Pons (tissue), 1 donor: ENCODE measurements at regions not wholly inside any gene's neighbourhood (a gene's known extent, or its start where the extent isn't known, plus 50 kb on each side); places are given as distances from the start of the nearest gene placed in this dataset.
"Not testable (repeated sequence)": the region's sequence is repeated elsewhere in the genome, so short reads cannot be mapped to it uniquely, and the experiment has no call there.

Experiments
- DNase-seq: peaks from one replicate; pipeline ENCODE4 v3.0.0-alpha.2; 2016; ENCODE audit warnings: low spot score

DNA sequence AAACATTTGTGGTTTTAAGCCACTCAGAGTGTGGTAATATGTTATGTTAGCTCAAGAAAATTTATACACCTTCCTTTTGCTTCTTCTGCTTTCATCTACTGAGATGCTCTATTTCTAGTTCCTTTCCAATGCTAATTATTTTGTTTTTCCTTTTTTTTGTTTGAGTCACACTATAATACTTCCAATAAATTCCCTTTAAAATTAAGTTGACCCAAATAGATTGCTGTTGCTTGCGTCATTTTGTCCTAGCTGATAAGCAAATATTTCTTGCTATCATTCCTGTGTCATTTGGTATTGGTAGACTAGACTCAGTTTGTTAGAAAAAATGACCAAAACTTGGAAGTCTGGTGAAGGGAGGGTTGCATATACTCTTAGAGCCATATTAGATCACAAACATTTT lies 437.0 kb upstream of the CNTN6 start:
- DNase-seq = no peak

DNA sequence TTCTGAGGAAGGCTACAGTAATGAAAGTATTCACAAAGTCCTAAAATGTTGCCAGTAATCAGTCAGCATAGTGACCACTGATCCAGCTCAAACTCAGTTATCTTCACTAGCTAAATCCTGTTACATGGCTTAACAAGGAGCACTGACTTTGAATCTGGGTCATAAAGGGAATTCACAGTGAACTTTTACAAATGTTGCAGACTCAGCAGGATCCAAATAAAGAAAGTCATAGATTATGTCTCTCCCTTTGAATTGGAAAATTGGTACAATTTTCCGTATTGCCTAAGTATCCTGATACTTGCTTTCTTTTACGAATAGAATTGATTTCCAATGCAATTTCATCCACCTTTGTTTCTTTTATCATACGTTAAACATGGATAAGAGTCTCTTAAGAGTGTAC lies 431.5 kb upstream of the CNTN6 start:
- DNase-seq = no peak

DNA sequence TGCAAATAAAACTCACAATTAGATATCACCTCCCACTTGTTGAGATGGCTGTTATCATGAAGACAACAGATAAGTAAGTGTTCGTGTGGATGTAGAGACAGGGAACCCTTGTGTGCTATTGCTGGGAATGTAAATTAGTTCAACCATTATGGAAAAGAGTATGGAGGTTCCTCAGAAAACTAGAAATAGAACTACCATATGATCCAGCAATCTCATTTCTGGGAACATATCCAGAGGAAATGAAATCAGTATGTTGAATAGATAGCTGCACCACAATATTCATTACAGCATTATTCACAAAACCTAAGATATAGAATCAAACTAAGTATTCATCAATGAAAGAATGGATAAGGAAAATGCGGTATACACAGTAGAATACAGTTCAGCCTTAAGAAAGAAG lies 418.7 kb upstream of the CNTN6 start:
- no peak for DNase-seq

DNA sequence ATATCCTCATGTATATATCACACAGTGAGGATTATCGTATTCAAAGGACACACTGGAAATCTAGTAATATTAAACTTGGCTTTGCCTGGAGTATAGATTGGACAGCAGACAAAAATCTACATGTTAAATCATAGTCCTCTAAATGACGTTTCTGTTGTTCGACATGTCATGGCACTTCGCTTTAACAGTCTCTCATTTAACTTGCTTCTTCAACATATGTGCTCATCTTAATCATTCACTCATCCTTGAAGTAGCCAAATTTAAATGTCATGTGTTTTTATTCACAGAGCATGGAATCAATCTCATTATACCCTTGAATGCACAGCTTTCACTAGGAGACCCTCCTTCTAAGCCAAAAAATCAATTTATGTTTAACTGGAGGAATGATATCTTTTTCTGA lies 417.0 kb upstream of the CNTN6 start:
- DNase-seq = no peak

DNA sequence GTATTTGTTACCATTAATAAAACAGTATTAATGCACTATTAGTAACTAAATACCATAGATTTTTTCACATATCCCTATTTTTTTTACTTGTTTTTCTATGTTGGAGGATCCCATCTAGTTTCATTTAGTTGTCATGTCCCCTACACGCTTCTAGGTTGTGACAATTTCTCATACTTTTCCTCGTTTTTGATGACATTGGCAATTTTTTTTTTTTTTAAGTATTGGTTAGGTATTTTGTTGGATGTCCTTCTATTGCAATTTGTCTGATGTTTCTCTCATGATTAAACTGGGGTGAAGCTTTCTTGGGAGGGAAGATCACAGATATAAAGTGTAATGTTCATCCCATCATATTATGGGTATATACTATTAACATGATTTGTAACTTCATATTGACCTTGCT lies 409.1 kb upstream of the CNTN6 start:
- no peak for DNase-seq

DNA sequence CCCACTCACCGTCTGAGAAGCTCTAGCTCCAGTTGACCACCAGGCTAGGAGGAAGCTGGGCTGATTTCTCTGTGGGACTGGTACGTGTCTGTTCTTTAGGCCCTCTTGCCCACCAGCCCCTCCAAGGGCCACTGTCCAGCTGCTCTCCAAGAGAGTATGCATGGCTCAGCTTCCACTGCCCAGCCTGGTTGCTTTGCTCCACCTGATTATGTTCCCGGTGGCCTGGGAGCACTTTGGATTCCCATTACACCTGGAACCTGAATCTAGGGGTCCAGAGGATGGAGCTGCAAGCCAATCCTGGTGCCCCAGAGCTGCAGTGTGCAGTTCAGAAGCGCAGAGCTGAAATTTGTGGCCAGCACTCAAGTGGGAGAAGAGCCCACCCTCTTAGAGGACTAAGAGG lies 402.1 kb upstream of the CNTN6 start:
- DNase-seq = no peak

DNA sequence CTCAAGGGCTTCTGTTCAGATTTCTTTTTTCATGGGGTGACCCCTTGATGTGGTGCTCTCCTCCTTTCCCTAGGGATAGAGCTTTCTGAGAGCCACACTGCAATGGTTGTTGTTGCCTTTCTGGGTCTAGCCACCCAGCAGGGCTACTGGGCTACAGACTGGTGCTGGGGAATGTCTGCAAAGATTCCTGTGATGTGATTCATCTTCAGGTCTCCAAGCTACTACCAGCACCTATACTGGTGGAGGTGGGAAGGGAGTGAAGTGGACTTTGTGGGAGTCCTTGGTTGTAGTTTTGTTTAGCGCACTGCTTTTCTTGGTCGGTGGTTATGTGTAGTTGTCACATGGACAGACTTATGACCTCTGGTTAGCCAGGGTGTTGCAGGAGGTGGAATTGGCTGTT lies 392.3 kb upstream of the CNTN6 start:
- no peak for DNase-seq

DNA sequence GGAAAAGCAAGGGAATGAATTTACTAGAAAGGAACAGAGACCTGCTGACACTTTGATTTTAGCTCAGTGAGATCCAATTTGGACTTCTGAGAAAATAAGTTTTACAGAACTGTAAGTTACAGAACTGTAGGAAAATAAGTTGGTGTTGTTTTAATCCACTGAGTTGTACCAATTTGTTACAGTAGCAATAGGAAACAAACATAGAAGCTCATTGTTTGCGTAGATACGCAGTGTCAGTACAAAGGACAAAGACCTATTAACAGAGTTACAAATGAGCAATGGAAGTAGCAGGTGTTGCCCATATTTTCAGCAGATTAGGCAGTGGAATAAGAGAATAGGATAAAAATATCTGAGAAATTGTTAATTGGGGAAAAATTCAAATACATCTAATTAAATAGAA lies 385.8 kb upstream of the CNTN6 start:
- peak; percentile 94 for DNase-seq

DNA sequence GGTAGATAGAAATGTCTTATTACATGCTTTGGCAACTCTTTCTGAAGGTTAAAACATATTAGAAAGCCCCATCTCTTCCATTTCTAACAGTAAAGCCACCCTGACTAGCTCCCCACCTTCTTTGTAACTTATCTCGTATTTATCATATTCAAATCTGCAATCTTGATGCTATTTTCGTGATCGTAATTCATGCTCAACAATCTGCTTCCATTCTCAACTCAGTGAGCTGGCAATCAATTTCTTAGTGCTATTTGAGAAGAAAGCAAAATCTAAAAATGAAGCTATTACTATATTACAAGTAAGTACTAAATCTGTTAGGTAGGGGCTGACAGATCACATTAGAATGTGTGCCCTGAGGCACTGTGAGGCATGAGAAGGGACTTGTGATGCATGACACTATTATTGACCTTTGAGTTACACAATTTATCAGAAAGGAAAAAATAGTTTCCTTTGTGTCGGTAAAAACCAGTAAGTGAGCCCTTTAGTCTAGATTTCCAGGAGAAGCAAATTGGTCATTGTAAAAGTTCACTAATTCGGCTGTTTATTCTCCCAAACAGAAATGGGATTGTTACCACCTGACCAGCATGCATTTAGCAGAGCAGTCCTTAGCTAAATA lies 379.7 kb upstream of the CNTN6 start:
- no peak for DNase-seq

DNA sequence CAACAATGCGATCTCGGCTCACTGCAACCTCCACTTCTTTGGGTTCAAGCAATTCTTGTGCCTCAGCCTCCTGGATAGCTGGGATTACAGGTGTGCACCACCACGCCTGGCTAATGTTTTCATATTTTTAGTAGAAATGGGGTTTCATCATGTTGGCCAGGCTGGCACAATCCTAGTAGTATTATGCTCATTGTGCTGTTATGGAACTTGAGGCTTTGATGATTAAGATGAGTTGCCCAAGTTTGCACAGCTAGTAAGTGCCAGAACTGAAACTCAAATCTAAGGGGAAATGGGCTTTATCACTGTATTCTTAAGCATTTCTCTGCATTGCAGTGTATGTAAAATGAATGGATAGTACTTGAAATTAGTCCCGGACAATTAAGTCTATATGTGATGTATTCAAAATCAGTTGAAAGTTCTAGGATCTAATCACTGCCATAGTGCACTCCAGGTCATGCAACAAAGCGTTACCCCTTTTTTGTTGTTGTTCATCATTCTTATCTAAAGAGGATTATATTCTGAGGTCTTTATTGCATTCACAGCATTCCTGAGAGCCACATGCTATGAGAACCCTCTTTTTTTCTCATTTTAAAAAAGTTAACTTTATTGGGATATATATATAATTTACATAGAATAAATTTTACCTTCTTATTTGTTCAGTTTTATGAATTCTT lies 378.7 kb upstream of the CNTN6 start:
- DNase-seq = no peak

DNA sequence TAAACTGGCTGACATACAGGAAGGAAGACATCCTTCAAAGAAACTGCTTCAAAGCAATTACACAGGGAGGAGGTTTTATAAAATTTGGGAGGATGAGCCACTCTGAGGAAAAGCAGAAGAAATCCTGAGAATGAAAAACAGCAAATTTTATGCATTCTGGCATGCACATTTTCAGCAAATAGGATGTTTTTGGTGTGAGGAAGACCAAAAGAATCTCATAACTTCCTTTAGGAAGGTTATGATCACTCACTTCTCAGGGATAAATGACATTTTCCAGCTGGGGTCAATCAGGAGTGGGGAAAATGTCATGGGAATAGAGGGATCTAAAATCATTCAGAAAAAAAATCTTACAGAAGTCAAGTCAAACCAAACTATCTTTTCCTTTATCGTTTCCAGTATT lies 371.7 kb upstream of the CNTN6 start:
- no peak for DNase-seq

DNA sequence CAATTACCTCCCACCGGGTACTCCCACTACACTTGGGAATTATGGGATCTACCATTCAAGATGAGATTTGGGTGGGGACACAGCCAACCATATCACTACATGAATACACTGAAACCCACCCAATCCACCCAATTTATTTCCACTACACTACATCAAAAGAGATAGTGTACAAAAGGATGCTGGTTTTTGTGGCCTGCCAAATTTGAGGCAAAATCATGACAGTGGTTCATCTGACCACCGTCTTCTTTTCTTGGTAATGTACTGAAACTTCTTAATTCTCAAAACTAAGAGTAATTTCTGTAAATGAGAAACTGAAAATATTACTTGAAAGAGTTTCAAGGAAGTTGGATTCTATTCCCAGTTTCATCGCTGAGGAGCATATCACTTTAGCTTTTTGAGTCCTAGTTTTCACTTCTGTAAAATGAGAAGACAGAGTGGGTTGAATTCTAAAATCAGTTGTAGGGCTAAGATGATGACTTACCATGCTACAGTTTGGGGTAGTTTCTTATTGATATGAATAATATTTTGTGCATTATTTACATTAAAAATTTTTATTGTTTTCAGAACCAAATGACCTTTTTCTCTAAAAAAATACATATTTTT lies 360.4 kb upstream of the CNTN6 start:
- no peak for DNase-seq

DNA sequence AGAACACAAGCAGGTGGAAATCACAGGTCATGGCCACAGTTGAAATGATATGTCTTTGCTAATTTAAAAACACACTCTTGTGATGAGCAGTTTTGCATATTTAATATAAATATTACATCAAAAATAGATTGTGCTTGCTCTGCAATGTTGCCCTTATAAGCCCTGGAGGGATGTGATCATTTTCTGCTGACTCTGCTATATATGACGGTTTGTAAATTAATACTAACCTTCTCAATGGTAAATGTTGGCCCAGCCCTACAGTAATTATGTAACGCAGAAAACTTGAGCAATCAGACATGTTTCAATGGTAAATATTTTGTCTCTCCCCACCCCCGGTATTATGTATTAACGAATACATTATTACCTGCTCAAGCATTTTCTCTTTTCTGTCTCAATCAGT lies 359.5 kb upstream of the CNTN6 start:
- no peak for DNase-seq

DNA sequence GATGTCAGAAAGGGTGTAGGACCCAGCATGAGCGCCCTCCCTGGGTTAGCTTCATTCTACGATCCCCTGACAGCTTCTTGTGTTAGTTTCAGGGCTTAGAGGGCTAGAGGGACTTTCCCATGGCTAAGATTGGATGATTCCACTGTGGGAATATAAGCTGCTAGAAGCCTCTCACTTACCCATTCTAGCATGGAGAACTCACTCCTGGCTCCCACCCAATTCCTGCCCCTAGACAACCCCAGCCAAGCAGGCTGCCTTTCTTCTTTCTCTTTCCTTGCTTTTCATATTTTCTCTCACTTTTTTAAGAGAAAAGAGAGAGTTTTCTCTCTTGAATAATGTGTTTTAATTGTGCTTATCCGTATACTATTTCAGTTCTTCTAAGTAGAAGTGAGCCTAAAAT lies 335.1 kb upstream of the CNTN6 start:
- no peak for DNase-seq

DNA sequence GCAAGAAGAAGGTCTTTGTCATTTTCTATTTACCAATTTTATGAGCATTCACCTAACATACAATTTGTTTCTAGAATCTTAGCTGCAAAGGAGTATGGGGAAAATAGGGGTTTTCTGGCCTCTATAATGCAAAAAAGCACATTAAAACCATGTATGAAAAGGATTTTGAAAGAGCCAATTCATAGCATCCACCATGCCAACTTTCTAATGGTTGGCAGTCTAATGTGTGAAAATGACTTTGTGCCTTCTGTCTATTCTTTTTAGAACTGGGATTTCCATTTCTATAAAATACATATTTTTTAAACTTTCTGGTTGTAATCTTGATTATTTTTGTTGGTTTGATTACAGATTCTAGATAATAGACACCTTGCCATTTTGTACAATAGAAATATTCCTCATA lies 333.7 kb upstream of the CNTN6 start:
- no peak for DNase-seq

DNA sequence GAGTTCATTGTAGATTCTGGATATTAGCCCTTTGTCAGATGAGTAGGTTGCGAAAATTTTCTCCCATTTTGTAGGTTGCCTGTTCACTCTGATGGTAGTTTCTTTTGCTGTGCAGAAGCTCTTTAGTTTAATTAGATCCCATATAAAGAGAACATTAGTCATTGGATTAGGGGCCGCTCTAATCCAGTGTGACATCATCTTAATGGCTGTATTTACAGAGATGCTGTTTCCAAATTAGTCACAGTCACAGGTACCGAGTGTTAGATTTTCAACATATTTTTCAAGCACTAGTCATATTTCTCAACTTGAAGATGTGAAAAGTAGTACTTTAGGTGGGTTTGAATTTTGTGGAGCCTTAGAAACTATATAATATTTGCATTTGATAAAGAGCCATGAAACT lies 319.4 kb upstream of the CNTN6 start:
- not testable (repeated sequence) for DNase-seq

DNA sequence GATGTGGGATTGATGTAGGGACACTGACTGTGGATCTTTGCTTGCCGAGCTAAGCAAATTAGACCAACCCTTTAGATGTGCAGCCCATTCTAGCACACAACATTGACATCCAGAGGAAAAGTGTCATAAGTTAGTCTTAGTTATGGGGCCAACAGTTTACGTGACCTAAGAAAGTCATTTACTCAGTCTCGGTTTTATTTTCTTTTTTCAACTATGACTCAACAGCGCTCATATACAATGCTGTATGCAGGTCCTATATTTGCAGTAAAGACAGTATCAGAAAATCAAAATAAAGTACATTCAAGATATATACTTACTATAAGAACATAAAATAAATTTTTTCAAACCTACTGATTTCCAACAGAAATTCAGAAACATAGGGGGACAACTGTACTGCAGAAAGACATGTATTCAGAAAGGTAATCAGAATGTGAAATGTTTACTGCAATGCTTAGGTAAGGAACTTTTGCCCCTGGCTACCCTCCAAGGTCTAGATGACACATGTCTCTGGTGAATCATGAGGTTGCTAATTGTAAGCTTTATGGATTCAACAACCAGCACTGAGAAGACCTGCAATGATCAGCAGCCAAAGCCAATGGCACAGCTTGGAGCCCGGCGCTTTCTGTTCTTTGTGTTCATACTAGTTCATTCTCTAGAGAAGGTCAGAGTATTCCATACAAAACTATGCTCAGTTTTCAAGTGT lies 317.5 kb upstream of the CNTN6 start:
- DNase-seq = peak; percentile 5

DNA sequence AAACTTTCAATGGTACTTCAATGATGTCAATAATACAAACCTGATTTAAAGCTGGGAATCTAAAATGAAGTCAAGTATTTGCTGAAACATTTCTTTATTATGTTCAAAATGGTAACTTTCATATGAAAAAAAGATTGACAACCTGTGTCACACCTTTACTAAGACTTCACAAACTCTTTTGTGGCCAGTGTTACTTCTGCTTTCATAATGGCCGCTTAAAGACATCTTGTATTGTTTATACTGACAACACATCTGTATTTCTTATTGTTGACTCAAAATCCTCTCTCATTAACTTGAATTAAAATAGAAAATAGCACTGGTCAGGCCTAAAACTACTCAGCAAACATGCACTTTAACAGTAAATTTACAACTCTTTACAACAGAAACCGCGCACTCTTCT lies 312.3 kb upstream of the CNTN6 start:
- no peak for DNase-seq

DNA sequence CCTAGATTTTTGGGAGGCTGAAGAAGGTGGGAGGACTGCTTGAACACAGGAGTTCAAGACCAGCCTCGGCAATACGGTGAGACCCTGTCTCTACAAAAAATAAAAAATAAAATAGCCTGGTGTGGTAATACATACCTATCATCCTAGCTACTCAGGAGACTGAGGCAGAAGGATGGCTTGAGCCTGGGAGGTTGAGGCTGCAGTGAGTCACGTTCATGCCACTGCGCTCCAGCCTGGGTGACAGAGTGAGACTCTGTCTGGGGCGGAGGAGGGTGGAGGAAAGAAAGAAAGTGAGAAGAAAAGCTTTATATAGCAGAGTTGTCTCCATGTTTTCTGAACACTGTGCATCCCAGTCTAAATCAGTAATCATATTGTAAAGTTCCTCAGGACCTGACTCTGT lies 301.4 kb upstream of the CNTN6 start:
- no peak for DNase-seq

DNA sequence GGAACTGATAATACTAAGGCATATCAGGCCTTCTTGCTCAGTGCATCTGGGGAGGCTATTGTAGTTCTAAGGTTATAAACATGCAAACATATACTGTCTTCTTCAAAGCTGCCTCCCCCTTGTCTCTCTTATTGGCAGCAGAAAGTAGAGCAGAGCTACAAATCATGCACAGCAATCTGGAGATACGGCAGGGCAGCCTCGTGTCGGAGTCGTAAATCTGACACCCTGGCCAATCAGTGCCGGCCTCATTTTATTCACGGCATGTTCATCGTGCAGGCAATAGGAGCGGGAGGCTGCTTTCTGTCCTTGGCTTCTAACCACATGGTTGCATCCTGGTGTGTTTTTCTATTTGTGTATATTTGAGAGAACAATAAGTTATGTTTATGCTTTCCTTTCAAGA lies 300.2 kb upstream of the CNTN6 start:
- no peak for DNase-seq

DNA sequence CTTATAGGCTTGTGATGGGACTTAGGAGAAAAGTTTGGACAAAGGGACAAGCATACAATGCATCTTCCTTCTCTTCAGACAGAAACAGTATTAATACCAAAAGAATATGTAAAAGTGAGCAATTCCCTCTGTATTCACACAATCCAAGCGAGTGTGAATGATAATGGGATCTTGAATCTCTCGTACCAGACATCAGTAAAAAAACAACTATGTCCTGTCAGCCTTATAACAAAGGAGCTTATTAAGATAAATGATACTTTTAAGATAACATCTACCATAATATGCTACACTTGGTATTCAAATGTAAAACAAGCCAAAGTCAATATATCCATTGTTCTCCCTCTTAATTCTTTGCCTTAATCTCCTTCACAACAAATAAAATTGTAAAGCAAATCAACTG lies 288.6 kb upstream of the CNTN6 start:
- no peak for DNase-seq

DNA sequence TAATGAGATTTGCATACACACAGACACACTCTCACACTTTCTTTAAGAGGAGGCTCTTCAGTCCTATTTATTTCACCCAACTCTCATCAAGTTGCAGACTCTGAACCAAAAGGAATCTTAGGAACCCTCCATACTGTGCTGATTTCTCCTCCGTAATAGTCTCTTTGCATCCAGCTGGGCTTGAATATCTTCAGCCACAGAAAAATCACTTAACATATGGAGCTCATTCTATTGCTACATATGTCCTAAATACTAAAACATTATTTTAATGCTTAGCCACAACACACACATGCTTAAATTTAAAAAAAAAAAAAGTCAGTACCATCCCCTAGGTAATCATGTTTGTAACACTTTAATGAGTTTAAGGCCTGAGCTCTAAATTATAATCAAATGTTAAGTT lies 287.5 kb upstream of the CNTN6 start:
- no peak for DNase-seq

DNA sequence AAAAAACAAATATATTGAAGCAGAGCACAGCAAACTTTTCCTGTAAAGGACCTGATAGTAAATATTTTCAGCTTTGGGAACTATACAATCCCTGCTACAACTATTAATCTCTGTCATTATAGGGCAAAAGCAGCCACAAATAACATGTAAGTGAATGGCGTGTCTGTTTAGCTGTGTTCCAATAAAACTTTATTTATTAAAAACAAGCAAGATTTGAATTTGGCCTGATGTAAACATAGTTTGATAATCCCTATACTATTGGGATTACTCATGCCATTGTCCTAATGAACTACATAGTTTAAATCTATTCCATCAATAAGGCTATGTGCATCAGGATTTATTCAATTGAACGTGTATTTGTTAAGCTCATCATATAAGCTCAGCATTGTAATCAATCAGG lies 286.8 kb upstream of the CNTN6 start:
- no peak for DNase-seq
